CD4-positive, alpha-beta T cell treated with Interleukin-10 for 1 hour (primary cell): ENCODE measurements at regions not wholly inside any gene's neighbourhood (a gene's known extent, or its start where the extent isn't known, plus 50 kb on each side); places are given as distances from the start of the nearest gene placed in this dataset.

Source experiments
- DNase-seq: peaks from one replicate; pipeline ENCODE4 v3.0.0-alpha.2; 2020

GRCh38 chr9:116066221-116066620 lies 87.4 kb upstream of the PAPPA start:
- DNase-seq: no peak

DNA sequence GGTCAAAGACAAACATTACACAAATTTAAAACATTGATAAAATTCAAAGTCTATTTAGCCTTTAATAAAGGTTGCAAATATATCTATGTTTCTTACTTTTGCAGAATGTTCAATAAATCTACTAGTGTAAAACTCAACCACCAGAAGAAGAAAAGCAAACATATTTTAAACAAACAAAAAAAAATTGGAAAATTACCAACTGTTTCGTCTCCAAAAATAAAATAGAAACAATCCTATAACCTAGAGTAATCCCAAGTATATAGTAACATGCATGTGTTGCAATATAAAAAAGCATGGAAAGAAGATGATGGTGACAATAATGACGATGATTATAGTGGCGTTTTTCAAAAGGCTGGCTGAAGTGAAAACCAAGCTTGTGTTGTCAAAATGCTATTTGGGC lies 86.0 kb upstream of the PAPPA start:
- DNase-seq: no peak

GRCh38 chr9:116070256-116070914 lies 83.2 kb upstream of the PAPPA start:
- no peak for DNase-seq

- DNase-seq: no peak
Measured at GRCh38 chr9:116072046-116072445, 81.5 kb upstream of the PAPPA start.

DNA sequence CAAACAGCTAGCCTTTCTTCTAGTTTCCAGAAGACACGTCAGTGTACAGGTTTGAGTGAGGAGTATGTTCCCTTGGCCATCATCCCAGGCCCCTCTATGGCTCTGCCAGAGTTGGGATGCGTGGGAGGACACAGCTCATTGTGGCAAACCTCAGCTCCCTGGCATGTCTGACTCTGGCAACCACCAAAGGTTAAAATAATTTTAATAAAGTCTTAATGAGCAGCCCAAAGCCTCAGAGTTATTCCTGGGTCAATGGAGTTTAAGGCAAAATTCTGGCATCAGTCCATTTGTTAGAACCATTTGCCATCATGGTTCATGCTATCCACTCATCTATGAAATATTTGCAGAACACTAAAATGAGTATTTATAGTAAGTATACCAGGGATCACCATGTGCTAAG lies 79.8 kb upstream of the PAPPA start:
- DNase-seq: no peak

GRCh38 chr9:116074658-116075057 lies 78.9 kb upstream of the PAPPA start:
- no peak for DNase-seq

DNA sequence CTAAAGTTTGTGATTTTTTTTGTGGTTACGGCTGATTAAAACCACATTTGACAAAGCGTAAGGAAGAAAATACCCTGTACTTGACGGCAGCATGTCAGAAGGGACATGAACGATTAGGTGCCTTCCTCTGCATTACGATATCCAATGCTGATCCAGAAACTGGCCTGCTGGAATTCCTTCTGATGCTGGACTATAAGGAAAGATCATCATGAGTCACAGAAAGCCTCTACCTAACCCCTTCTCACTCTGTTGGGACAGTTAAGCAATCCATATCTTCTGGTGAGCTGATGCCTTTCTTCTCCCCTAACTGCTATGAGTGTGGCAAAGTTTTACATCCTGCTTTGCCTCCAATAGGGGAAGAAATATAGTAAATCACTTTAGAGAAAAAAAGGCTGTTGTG lies 78.4 kb upstream of the PAPPA start:
- no peak for DNase-seq

DNA sequence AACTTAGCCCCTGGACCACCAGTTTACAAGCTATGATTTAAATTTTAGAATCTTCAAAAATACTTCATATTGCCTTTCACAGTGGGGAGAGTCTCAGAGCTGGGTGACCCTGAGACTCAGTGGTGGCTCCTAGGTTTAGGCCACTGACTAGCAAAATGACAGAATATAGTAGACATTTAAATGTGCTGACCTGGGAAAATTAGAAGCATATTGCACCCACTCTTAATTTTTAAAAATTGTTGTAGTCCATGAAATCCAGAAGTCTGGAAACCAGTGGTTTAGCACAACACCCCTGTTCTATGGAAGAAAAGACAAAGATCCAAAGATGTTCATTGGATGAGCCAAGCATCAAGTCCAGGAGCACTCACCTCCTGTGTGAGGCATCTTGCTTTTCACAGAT lies 75.0 kb upstream of the PAPPA start:
- DNase-seq: no peak

- DNase-seq: no peak
Measured at GRCh38 chr9:116080561-116080960, 73.0 kb upstream of the PAPPA start.

- DNase-seq: no peak
Measured at GRCh38 chr9:116081435-116082115, 72.0 kb upstream of the PAPPA start.

- DNase-seq: no peak
Measured at GRCh38 chr9:116083837-116084236, 69.8 kb upstream of the PAPPA start.

DNA sequence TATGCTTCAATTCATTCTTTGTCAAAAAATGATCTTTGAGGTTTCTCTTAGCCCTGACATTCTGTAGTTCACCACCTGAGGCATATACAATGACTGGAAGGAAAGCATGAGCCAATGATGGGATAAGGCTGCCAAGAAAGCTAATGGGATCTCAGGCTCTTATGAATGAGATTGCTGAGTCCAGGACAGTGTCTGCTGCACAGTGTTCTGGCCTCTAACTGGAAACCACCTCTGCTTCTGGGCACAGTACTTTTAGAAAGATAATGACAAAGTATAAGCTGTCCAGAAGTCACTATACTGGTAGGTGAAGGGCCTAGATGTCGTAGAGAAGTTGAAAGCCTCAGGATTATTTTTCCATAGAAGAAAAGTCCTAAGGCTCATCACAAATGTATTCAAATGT lies 69.1 kb upstream of the PAPPA start:
- DNase-seq: no peak

- no peak for DNase-seq
Measured at GRCh38 chr9:116087246-116087645, 66.3 kb upstream of the PAPPA start.

- no peak for DNase-seq
Measured at GRCh38 chr9:116087751-116088194, 65.8 kb upstream of the PAPPA start.

DNA sequence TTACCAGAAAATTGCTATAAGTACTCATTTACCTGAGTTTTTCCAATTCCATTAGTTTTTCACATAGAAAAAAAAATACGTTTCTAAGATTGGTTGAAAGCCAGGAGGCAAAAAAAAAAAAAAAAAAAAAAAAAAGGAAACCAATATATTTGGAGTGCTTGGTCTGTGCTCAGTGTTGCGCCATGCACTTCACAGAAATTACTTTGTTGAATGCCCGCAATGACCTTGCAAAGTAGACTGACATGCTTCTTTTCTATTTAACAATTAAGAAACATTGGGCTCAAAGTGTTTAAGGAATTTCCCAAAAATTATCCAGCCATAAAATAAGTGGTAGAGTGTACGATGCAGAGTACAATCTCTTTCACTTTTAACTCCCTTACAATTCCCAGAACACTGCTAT lies 65.2 kb upstream of the PAPPA start:
- no peak for DNase-seq

DNA sequence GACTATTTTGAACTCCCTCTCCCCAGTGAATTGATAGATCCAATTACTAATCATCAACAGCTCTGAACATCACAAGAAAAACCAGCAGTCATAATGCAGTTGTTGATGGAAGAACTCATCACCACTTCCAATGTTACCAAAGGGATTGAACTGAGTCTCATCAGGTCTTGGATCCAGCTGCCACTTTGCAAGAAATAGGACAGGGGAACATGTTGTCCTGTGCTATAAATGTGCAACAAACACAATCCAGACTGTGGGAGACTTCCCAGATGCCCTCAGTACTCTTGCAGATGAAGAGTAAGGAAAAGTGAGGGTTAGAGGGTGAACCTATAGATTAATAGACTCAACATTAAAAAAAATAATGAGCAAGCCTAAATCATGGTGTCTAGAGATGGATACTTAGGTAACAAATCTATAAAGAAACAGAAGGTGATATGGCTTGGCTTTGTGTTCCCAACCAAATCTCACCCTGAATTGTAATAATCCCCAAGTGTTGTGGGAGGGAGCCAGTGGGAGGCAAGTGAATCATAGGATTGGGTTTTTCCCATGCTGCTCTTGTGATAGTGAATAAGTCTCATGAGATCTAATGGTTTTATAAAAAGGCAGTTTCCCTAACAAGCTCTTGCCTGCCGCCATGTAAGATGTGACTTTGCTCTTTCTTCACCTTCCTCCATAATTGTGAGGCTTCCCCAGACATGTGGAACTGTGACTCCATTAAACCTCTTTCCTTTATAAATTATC lies 63.4 kb upstream of the PAPPA start:
- DNase-seq: no peak

DNA sequence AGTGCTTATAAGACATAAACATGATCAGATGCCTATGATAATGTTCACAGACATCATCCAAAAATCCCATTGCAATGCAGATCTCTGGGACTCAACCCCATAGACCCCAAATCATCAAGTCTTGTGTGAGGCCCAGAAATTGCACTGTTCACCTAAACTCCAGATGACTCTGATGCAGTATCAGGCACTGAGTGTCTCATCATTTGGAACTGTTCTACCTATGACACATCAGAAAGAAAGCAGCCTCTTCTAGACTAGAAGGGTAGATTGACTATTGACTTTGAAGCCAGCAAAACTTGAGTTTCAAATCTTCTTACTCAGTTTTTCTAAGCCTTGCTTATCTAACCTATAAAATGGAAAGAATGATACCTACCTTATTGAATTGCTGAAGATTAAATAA lies 58.7 kb upstream of the PAPPA start:
- no peak for DNase-seq

DNA sequence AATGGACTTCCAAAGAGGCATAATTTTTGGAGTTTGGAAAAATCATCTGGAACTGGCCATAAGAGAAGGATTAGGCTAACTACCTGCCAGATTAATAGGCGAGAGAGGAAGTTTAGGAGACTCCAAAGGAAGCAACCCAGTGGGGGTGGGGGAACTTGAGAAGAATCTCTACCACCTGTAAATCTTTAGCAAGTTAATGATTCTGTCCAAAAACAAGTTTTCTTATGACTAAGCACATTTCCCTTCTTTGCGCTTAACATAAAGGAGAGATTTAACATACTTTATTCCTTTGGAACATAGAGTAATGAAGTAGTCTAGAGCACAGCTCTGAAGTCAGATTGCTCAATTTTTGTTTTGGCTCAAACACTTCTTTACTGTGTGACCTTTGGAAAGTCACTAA lies 58.2 kb upstream of the PAPPA start:
- no peak for DNase-seq

GRCh38 chr9:116096046-116096445 lies 57.5 kb upstream of the PAPPA start:
- no peak for DNase-seq

DNA sequence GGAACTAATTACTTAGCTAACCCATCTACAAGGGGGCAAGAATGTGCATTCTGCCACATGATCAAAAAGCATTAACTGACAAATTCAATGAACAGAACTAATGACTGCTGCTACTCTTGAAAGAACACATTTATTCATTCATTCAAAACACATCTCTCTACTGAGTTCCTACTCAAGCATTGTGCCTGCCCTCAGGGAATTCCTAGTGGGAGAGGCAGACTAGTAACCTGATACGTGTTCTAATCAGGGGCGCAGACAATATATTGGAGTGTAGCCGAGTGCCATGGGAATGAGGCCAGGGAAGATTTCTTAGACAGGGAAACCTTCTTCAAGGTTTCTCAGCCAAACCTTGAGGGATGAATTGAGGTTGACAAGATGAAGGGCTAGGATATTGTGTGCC lies 56.7 kb upstream of the PAPPA start:
- DNase-seq: no peak

DNA sequence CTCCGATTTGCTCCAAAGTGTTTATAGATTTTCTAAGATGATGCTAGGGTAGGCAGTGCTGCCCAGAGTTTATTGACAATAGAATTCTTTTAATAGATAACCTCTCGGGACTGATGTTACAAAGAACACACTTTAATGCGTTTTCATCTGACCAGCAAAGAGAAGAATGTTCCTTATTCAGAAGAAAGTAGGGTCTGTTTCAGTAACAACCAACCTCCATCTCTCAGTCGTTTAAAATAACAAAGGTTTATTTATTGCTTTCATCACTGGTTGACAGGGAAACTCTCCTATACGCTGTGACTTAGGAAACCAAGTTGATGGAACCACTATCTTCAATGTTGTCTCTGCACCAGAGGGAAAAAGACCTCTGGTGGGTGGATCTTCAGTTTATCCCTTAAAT lies 55.1 kb upstream of the PAPPA start:
- DNase-seq: no peak

- no peak for DNase-seq
Measured at GRCh38 chr9:116099821-116100220, 53.8 kb upstream of the PAPPA start.

GRCh38 chr9:116100711-116101121 lies 52.9 kb upstream of the PAPPA start:
- no peak for DNase-seq

DNA sequence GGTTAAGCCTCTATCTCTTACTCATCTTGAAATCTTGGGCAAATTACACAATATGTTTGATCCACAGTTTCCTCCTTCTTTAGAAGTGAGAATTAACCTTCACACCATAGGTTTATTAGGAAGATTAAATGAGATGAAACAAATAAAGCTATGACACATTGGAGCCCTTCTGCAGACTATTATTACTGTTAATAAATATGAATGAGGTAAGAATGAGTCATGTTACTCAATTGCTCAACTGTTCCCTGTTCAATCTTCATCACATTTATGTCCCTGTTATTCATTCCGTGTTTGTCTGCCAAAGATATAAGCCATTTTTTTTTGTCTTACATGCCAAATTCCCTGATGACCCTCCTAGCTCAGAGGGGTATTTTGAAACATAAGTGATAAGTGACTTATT lies 52.1 kb upstream of the PAPPA start:
- no peak for DNase-seq
